ENCODE measurements at regions not wholly inside any gene's neighbourhood (a gene's known extent, or its start where the extent isn't known, plus 50 kb on each side); places are given as distances from the start of the nearest gene placed in this dataset.

- Mint-ChIP-seq H3K36me3 (ENCODE audit: insufficient read depth) (peaks cover 4% of the 10 kb centered on the region), H3K27me3 (peaks cover 12 to 47% of the 10 kb centered on the region in 2 donors), H3K4me3 (no peak overlapping the region), H3K9me3 (no peaks in the 10 kb centered on the region), H3K27ac (no peak overlapping the region), H3K4me1 (ENCODE audit: low read depth in 2 of 2) (no peaks in the 10 kb centered on the region)
- DNase-seq (no peak), ATAC-seq (replicated peaks) (no peak)
These were observed 71.7 kb upstream of the ZNRF2 start for GRCh38 chr7:30212701-30213111.

- DNase-seq (no peak), ATAC-seq (replicated peaks) (no peak)
- H3K4me1 Mint-ChIP-seq (ENCODE audit: low read depth in 2 of 2) = no peaks in the 10 kb centered on the region
- H3K27me3 Mint-ChIP-seq = peaks cover 12 to 47% of the 10 kb centered on the region in 2 donors
- H3K36me3 Mint-ChIP-seq (ENCODE audit: insufficient read depth) = peaks cover 4% of the 10 kb centered on the region
- H3K4me3 Mint-ChIP-seq = no peak overlapping the region
- no peaks in the 10 kb centered on the region for H3K9me3 Mint-ChIP-seq
- H3K27ac Mint-ChIP-seq = no peak overlapping the region
These were observed 70.8 kb upstream of the ZNRF2 start for GRCh38 chr7:30213637-30214036.

GRCh38 chr7:30214651-30215137, 69.7 kb upstream of the ZNRF2 start:
- Mint-ChIP-seq H3K27ac (no peak overlapping the region), H3K4me1 (ENCODE audit: low read depth in 2 of 2) (no peaks in the 10 kb centered on the region), H3K9me3 (no peaks in the 10 kb centered on the region), H3K27me3 (peaks cover 12 to 47% of the 10 kb centered on the region in 2 donors), H3K36me3 (ENCODE audit: insufficient read depth) (peaks cover 4% of the 10 kb centered on the region), H3K4me3 (no peak overlapping the region)
- DNase-seq = no peak
- no peak for ATAC-seq (replicated peaks)

GRCh38 chr7:30221764-30222163, 62.6 kb upstream of the ZNRF2 start:
- Mint-ChIP-seq H3K27me3 (peaks cover 0 to 9% of the 10 kb centered on the region in 2 donors), H3K27ac (no peak overlapping the region), H3K4me1 (ENCODE audit: low read depth in 2 of 2) (no peaks in the 10 kb centered on the region), H3K9me3 (no peaks in the 10 kb centered on the region), H3K36me3 (ENCODE audit: insufficient read depth) (peaks cover 4% of the 10 kb centered on the region), H3K4me3 (no peak overlapping the region)
- DNase-seq = no peak
- ATAC-seq (replicated peaks) = no peak

GRCh38 chr7:30222515-30223215, 61.7 kb upstream of the ZNRF2 start:
- no peak overlapping the region for H3K4me3 Mint-ChIP-seq
- ATAC-seq (replicated peaks) (no peak), DNase-seq (no peak)
- H3K9me3 Mint-ChIP-seq = no peaks in the 10 kb centered on the region
- no peak overlapping the region for H3K27ac Mint-ChIP-seq
- H3K36me3 Mint-ChIP-seq (ENCODE audit: insufficient read depth) = no peaks in the 10 kb centered on the region
- H3K4me1 Mint-ChIP-seq (ENCODE audit: low read depth in 2 of 2) = no peaks in the 10 kb centered on the region
- peaks cover 0 to 9% of the 10 kb centered on the region in 2 donors for H3K27me3 Mint-ChIP-seq

GRCh38 chr7:30223896-30224295, 60.5 kb upstream of the ZNRF2 start:
- Mint-ChIP-seq H3K36me3 (ENCODE audit: insufficient read depth) (no peaks in the 10 kb centered on the region), H3K4me3 (no peak overlapping the region), H3K4me1 (ENCODE audit: low read depth in 2 of 2) (no peaks in the 10 kb centered on the region), H3K27ac (no peak overlapping the region), H3K27me3 (peaks cover 0 to 9% of the 10 kb centered on the region in 2 donors), H3K9me3 (no peaks in the 10 kb centered on the region)
- DNase-seq (no peak), ATAC-seq (replicated peaks) (no peak)

GRCh38 chr7:30224511-30225062, 59.8 kb upstream of the ZNRF2 start:
- Mint-ChIP-seq H3K4me3 (no peak overlapping the region), H3K9me3 (no peaks in the 10 kb centered on the region), H3K36me3 (ENCODE audit: insufficient read depth) (no peaks in the 10 kb centered on the region), H3K27ac (no peak overlapping the region), H3K4me1 (ENCODE audit: low read depth in 2 of 2) (no peaks in the 10 kb centered on the region), H3K27me3 (peaks cover 0 to 5% of the 10 kb centered on the region in 2 donors)
- DNase-seq = no peak
- no peak for ATAC-seq (replicated peaks)

- ATAC-seq (replicated peaks) = peak; percentile 54
- Mint-ChIP-seq H3K9me3 (no peaks in the 10 kb centered on the region), H3K4me3 (no peak overlapping the region), H3K27me3 (no peaks in the 10 kb centered on the region), H3K27ac (peak overlapping the region in 1 of 2 donors; percentile 16), H3K4me1 (ENCODE audit: low read depth in 2 of 2) (no peaks in the 10 kb centered on the region), H3K36me3 (ENCODE audit: insufficient read depth) (no peaks in the 10 kb centered on the region)
- no peak for DNase-seq
These were observed 58.4 kb upstream of the ZNRF2 start for GRCh38 chr7:30225863-30226613.

- H3K4me1 Mint-ChIP-seq (ENCODE audit: low read depth in 2 of 2) = no peaks in the 10 kb centered on the region
- H3K36me3 Mint-ChIP-seq (ENCODE audit: insufficient read depth) = no peaks in the 10 kb centered on the region
- no peak for DNase-seq
- no peak overlapping the region for H3K4me3 Mint-ChIP-seq
- no peaks in the 10 kb centered on the region for H3K9me3 Mint-ChIP-seq
- ATAC-seq (replicated peaks) = no peak
- H3K27me3 Mint-ChIP-seq = peaks cover 0 to 5% of the 10 kb centered on the region in 2 donors
- peak overlapping the region in 1 of 2 donors; percentile 16 for H3K27ac Mint-ChIP-seq
These were observed 57.7 kb upstream of the ZNRF2 start for GRCh38 chr7:30226614-30227268.

GRCh38 chr7:30231271-30231670, 53.1 kb upstream of the ZNRF2 start:
- H3K9me3 Mint-ChIP-seq = no peaks in the 10 kb centered on the region
- no peak for ATAC-seq (replicated peaks)

GRCh38 chr7:30232391-30232790, 52.0 kb upstream of the ZNRF2 start:
- Mint-ChIP-seq H3K27me3 (peaks cover 0 to 21% of the 10 kb centered on the region in 2 donors), H3K9me3 (no peaks in the 10 kb centered on the region), H3K27ac (no peak overlapping the region), H3K36me3 (ENCODE audit: insufficient read depth) (no peaks in the 10 kb centered on the region), H3K4me3 (no peak overlapping the region), H3K4me1 (ENCODE audit: low read depth in 2 of 2) (no peaks in the 10 kb centered on the region)
- no peak for DNase-seq
- no peak for ATAC-seq (replicated peaks)

More at GRCh38 chr7:30231271-30231670, 53.1 kb upstream of the ZNRF2 start:
- no peaks in the 10 kb centered on the region for H3K36me3 Mint-ChIP-seq (ENCODE audit: insufficient read depth)
- no peaks in the 10 kb centered on the region for H3K4me1 Mint-ChIP-seq (ENCODE audit: low read depth in 2 of 2)
- DNase-seq = no peak
- H3K27me3 Mint-ChIP-seq = peaks cover 0 to 10% of the 10 kb centered on the region in 2 donors
- H3K4me3 Mint-ChIP-seq = no peak overlapping the region
- no peak overlapping the region for H3K27ac Mint-ChIP-seq

Measured in effector memory CD8-positive, alpha-beta T cell (primary cell).